ENCODE measurements at regions not wholly inside any gene's neighbourhood (a gene's known extent, or its start where the extent isn't known, plus 50 kb on each side); places are given as distances from the start of the nearest gene placed in this dataset.
"Not testable (repeated sequence)": the region's sequence is repeated elsewhere in the genome, so short reads cannot be mapped to it uniquely, and the experiment has no call there.

GRCh38 chr2:111569356-111570199 lies 314.4 kb downstream of the ANAPC1 start:
- H2AFZ ChIP-seq (replicated peaks); H3K4me2 ChIP-seq; H3K27ac ChIP-seq; H3K4me3 Mint-ChIP-seq; H3K9me3 ChIP-seq (ENCODE audit: low read depth); H3K79me2 ChIP-seq (ENCODE audit: low read depth); H3K9me3 Mint-ChIP-seq; H3K9ac ChIP-seq; H3K27me3 Mint-ChIP-seq (ENCODE audit: insufficient read depth, low read depth); H3K36me3 Mint-ChIP-seq; H3F3A ChIP-seq (ENCODE audit: low read depth); H3K27ac Mint-ChIP-seq; H3K4me3 ChIP-seq; H3K4me1 Mint-ChIP-seq; H3K36me3 ChIP-seq; H4K20me1 ChIP-seq (ENCODE audit: low read depth); H3K4me1 ChIP-seq; H3K27me3 ChIP-seq; DNase-seq (ENCODE audit: low spot score): not testable (repeated sequence)

- not testable (repeated sequence) for H3K4me2 ChIP-seq; H3K27me3 Mint-ChIP-seq (ENCODE audit: insufficient read depth, low read depth)
Observed at GRCh38 chr2:111570300-111571114, 313.5 kb downstream of the ANAPC1 start.

DNA sequence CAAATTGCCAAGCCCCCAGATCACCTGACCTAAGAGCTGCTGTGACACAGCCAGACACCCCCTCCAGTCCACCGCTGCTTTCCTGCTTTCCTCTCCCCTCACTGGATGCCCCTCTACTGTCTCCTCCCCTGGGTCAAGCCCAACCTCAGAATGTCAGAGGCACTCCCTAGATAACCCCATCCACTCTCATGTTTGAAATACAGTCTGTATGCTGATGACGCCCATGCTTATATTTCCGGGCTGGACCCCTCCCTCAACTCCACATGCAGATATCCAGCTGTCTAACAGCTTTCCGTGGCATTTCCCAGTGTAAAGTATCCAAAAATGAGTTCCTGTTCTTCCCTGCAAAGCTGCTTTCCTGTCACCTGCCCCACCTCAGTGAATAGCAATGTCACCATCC lies 309.2 kb downstream of the ANAPC1 start:
- H3K36me3 ChIP-seq; H3K4me2 ChIP-seq; H2AFZ ChIP-seq (replicated peaks); H3K27ac ChIP-seq; H3K4me3 Mint-ChIP-seq; H3K4me3 ChIP-seq; H3K27me3 Mint-ChIP-seq (ENCODE audit: insufficient read depth, low read depth); H3K27me3 ChIP-seq; H3K4me1 Mint-ChIP-seq; H3K27ac Mint-ChIP-seq; H3K79me2 ChIP-seq (ENCODE audit: low read depth); H3K9ac ChIP-seq; H3K9me3 Mint-ChIP-seq; H3K9me3 ChIP-seq (ENCODE audit: low read depth); H3F3A ChIP-seq (ENCODE audit: low read depth); DNase-seq (ENCODE audit: low spot score); H3K36me3 Mint-ChIP-seq; H3K4me1 ChIP-seq; H4K20me1 ChIP-seq (ENCODE audit: low read depth): not testable (repeated sequence)

More at GRCh38 chr2:111570300-111571114, 313.5 kb downstream of the ANAPC1 start:
- not testable (repeated sequence) for H3F3A ChIP-seq (ENCODE audit: low read depth); H3K27me3 ChIP-seq; H3K79me2 ChIP-seq (ENCODE audit: low read depth); H4K20me1 ChIP-seq (ENCODE audit: low read depth); H3K4me1 ChIP-seq; H3K9me3 Mint-ChIP-seq; H3K27ac Mint-ChIP-seq; H3K4me1 Mint-ChIP-seq; DNase-seq (ENCODE audit: low spot score); H3K4me3 Mint-ChIP-seq; H2AFZ ChIP-seq (replicated peaks); H3K9ac ChIP-seq; H3K27ac ChIP-seq; H3K36me3 Mint-ChIP-seq; H3K9me3 ChIP-seq (ENCODE audit: low read depth); H3K36me3 ChIP-seq; H3K4me3 ChIP-seq

DNA sequence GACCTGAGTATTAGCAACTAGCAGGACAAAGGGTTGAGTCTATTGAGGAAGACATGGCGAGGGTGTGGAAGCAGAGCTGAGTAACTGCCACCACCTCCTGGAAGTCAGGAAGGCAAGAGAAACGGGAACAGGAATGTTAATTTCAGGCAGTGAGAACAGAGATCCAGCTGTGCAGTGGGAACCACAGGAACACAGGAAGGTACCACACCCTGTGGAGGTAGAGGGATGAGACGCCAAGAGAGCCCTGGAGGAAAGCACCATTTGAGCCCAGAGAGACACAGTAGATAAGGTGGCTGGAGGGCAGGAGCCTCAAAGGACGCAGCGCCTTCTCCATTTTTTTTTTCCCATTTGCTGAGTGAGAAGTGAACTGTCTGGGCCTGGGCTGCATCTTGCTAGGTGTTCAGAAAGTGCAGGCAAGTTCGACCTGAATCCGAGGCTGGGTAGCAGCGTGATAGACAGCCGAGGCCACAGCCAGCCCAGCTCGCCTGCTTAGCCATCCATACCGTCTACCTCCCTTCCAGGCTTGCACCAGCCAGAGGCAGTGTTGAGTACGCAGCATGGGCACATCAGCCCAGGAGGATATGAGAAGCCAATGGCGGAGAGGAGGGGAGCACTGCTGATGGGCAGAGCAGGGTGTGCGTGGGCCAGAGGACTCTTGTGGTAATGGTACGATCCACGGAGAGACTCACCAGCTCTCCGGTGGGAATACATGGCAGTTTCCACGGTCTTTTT lies 306.7 kb downstream of the ANAPC1 start:
- H3K9me3 Mint-ChIP-seq: not testable (repeated sequence)

DNA sequence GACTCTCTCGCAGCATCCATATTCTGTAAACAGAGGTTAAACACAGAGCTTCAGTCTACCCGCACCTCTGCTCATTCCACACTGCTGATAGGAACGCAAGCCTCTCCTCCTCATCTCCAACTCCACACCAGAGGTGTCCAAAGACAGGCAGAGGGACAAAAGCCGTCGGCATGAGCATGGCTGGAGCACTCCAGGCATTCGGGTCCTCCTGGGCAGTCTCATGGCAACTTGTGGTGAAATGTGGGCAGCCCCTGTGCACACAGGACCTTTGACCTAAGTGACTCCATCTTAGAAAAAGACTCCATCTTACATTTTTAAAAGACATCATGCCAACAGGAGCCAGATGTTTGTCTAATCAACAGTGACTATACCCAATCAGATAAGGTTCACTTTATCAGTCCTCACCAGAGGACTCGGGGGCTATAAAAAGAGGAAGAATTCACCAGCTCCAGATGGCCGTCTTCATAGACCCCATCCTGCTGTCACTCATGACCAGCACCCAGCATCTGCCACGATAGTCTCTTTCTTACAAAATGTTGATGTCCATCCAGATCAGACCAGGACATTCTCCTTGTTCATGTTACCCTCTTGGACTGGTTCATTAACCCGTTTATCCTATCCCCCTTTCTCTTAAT lies 304.4 kb downstream of the ANAPC1 start:
- not testable (repeated sequence) for H3K4me1 Mint-ChIP-seq, H3K4me2 ChIP-seq

More for the DNA sequence above, 306.7 kb downstream of the ANAPC1 start:
- H3K27me3 ChIP-seq; H3K36me3 Mint-ChIP-seq; H3K4me1 ChIP-seq; H3K27ac ChIP-seq; H2AFZ ChIP-seq (replicated peaks); H3K36me3 ChIP-seq; H3K27me3 Mint-ChIP-seq (ENCODE audit: insufficient read depth, low read depth); H4K20me1 ChIP-seq (ENCODE audit: low read depth); H3K4me3 ChIP-seq; H3K9ac ChIP-seq; H3F3A ChIP-seq (ENCODE audit: low read depth); H3K4me2 ChIP-seq; H3K9me3 ChIP-seq (ENCODE audit: low read depth); DNase-seq (ENCODE audit: low spot score); H3K27ac Mint-ChIP-seq; H3K4me1 Mint-ChIP-seq; H3K79me2 ChIP-seq (ENCODE audit: low read depth); H3K4me3 Mint-ChIP-seq: not testable (repeated sequence)

GRCh38 chr2:111580616-111581015 lies 303.4 kb downstream of the ANAPC1 start:
- not testable (repeated sequence) for H3K4me3 ChIP-seq; H3K27me3 ChIP-seq; H3K9me3 ChIP-seq (ENCODE audit: low read depth); H3K4me2 ChIP-seq; H3K27ac ChIP-seq; H2AFZ ChIP-seq (replicated peaks); H3K4me1 ChIP-seq; H3F3A ChIP-seq (ENCODE audit: low read depth); H3K9me3 Mint-ChIP-seq; H3K27ac Mint-ChIP-seq; H3K27me3 Mint-ChIP-seq (ENCODE audit: insufficient read depth, low read depth); DNase-seq (ENCODE audit: low spot score); H3K79me2 ChIP-seq (ENCODE audit: low read depth); H3K4me3 Mint-ChIP-seq; H3K36me3 ChIP-seq; H3K9ac ChIP-seq; H4K20me1 ChIP-seq (ENCODE audit: low read depth); H3K4me1 Mint-ChIP-seq; H3K36me3 Mint-ChIP-seq

More for the DNA sequence above, 304.4 kb downstream of the ANAPC1 start:
- not testable (repeated sequence) for H3K9me3 ChIP-seq (ENCODE audit: low read depth); H3K27ac ChIP-seq; H2AFZ ChIP-seq (replicated peaks); H3K9ac ChIP-seq; H3K27me3 ChIP-seq; H3K9me3 Mint-ChIP-seq; H3K79me2 ChIP-seq (ENCODE audit: low read depth); H3K4me3 Mint-ChIP-seq; H3K36me3 ChIP-seq; H3F3A ChIP-seq (ENCODE audit: low read depth); H3K4me3 ChIP-seq; H3K4me1 ChIP-seq; H3K27ac Mint-ChIP-seq; H3K36me3 Mint-ChIP-seq; H3K27me3 Mint-ChIP-seq (ENCODE audit: insufficient read depth, low read depth); DNase-seq (ENCODE audit: low spot score); H4K20me1 ChIP-seq (ENCODE audit: low read depth)

GRCh38 chr2:111582090-111582489 lies 301.9 kb downstream of the ANAPC1 start:
- H3K4me1 ChIP-seq; H3K36me3 Mint-ChIP-seq; H3K27me3 ChIP-seq; H3K9me3 ChIP-seq (ENCODE audit: low read depth); H3K4me2 ChIP-seq; H3K36me3 ChIP-seq; H2AFZ ChIP-seq (replicated peaks); DNase-seq (ENCODE audit: low spot score); H3K9me3 Mint-ChIP-seq; H3F3A ChIP-seq (ENCODE audit: low read depth); H3K4me1 Mint-ChIP-seq; H3K27ac ChIP-seq; H3K4me3 ChIP-seq; H3K9ac ChIP-seq; H3K4me3 Mint-ChIP-seq; H4K20me1 ChIP-seq (ENCODE audit: low read depth); H3K27me3 Mint-ChIP-seq (ENCODE audit: insufficient read depth, low read depth); H3K79me2 ChIP-seq (ENCODE audit: low read depth); H3K27ac Mint-ChIP-seq: not testable (repeated sequence)

Data from neural progenitor cell (in vitro differentiated cells).